MM.1S (cell line): ENCODE measurements at regions not wholly inside any gene's neighbourhood (a gene's known extent, or its start where the extent isn't known, plus 50 kb on each side); places are given as distances from the start of the nearest gene placed in this dataset.

Source experiments
- CTCF ChIP-seq: fragments of 300-600 bp; sonication (generic); IDR thresholded peaks from 2 replicates; pipeline ENCODE4 v1.5.1; 2016; ENCODE audit warnings: antibody characterized with exemption, low read length, mixed read lengths
- EZH2 ChIP-seq: fragments of 300-600 bp; sonication (generic); optimal IDR thresholded peaks from 2 replicates; pipeline ENCODE3; 2017; ENCODE audit warnings: low read depth, mild to moderate bottlenecking, antibody characterized with exemption, low read length, mixed read lengths
- EZH2phosphoT487 ChIP-seq: fragments of 300-600 bp; sonication (generic); IDR thresholded peaks from 2 replicates; pipeline ENCODE4 v1.6.1; 2018; ENCODE audit warnings: antibody characterized with exemption, low read length

DNA sequence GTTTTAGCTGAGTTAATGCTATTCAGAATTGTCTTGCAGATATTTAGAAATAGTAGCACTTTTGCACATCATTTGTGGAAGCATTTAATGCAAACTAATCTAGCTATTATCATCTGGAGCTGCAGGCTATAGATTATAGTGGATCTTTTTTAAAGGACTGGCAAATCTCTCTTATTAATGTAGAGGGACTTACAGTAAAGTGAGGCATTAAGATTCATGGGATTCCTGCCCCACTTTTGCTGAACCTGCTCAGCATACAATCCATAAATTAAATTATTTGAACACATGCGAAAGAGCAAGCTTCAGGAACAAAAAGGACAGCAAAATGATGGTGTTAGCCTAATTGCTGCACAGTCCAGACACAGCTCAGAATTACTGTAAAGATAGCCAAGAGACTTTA is 477.7 kb downstream of the DCDC2C start:
- TF ChIP-seq CTCF: no peak
- TF ChIP-seq EZH2: no peak
- no peak for TF ChIP-seq EZH2phosphoT487
